ENCODE measurements at regions not wholly inside any gene's neighbourhood (a gene's known extent, or its start where the extent isn't known, plus 50 kb on each side); places are given as distances from the start of the nearest gene placed in this dataset.
A peak's percentile ranks its signal among the peaks of the same experiment; 100 is the strongest.
"Not testable (repeated sequence)": the region's sequence is repeated elsewhere in the genome, so short reads cannot be mapped to it uniquely, and the experiment has no call there.

DNA sequence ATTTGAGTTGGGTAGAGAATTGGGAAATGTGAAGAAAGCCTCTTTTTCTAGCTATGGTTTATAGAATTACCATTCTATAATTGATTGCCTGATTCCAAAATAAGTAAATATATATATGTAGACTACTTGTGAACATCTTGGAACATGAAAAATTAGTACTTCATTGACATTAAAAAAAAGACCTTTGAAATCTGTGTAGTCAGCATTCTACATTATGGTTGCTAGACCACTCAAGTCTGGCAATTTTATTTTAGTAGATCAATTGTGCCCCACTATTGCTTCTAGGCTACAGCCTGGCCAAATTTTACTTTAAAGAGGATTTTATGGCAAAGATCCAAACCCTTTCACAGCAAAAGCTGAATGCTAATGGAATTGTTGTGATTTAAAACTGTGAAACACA is 279.8 kb downstream of the IKZF2 start:
- DNase-seq (ENCODE audit: low read depth): no peak

DNA sequence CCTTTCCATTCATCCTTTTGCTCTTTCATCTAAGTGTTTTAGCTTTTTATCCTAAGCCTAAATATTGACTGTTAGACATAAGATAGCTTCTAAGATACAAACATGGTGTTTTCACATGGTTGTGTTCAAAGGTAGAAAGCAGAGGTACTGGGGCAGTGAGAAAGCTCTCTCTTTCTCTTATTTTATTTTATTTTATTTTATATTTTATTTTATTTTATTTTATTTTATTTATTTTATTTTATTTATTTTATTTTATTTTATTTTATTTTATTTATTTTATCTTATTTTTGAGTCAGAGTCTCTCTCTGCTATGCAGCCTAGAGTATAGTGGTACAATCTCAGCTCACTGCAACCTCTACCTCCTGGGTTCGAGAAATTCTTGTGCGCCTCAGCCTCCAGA is 287.2 kb downstream of the IKZF2 start:
- no peak for DNase-seq (ENCODE audit: low read depth)

DNA sequence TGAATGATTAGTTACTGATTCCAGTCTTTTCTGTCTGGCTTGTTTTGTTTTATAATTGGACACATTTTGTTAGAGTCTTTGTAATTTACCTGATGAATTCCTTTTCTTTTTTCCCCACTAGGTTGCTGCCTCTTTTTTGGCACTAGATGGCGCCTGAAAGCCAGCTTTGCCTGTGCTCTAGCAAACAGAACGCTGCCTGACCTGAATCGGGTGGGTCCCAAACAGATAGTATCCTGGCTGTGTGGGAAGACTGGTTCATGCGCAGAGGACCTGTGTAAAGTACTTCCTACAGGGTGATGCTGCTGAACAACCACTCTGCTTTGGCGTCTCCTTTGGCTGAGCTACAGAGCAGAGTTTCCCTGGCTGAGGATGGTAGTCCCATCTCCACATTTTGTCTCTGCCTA is 288.2 kb downstream of the IKZF2 start:
- DNase-seq (ENCODE audit: low read depth): no peak

DNA sequence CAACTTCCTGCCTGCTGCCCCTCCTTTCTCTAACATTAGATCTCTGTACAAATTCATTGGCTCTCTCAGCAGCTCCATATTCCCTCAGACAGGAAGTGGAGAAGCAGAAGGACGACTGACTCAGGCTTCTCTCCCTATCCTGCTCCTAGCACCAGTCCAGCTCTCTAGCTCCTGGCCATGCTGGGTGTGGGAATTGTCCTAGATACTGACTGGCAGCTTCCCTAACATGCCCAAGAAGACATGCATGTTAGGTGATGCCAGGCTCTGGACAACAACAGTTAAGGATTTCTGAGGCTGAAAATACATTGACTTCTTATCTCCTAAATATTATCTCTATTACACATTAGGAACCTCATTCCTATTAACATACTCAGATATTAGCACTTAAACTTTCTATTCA is 292.9 kb downstream of the IKZF2 start:
- no peak for DNase-seq (ENCODE audit: low read depth)

DNA sequence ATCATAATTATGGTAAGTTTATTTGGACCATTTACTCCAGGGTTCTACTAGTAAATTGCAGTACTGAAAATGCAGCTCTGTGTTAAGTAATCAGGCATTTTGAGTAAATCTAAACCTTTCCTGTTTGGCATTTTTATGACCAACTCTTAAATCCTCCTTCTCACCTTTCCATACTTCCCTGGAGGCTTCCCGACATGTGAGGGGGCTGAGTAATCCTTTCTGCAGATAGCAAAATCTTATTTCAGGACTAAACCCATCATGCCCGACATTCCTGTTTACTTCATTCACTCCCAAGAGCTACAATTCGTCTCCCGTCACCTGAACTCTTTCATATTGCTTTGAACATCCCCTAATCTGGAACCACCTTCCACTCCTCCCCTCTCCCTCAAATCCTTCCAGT is 296.6 kb downstream of the IKZF2 start:
- no peak for DNase-seq (ENCODE audit: low read depth)

DNA sequence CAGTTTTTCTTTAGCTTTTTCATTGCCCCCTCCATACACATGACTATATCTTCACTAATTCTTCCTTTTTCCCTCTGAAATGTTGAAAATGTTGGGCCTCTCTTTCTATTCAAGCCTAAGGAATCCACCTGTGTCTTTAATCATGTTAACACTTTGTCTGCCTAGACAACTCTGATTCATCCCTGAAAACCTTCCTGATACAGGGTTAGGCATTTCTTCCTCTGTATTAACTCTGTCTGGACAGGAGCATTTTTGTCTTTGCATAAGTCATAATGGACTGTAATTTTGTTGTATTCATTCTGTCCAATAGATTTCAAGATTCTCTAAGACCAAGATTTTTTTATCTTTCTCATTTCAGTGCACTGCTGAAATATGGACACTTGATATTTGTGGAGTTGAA is 297.3 kb downstream of the IKZF2 start:
- DNase-seq (ENCODE audit: low read depth): no peak

DNA sequence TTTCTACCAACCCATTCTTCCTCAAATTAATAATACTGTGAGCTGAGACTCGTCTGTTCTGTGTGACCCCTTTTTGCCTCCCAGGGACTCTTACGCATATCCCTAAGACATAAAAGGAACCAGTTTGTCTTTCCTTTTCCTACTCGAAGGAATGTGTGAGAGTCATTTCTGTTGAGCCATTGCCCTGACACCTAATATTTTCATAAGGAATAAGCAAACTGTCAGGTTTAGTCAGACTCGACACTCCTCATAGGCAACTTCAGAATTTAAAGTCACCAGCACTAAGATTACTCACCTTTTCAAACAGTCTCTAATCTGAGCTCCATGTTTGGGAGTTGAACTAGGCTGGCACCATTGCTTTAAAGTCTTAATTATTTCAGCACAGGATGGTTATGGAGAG is 305.5 kb downstream of the IKZF2 start:
- DNase-seq (ENCODE audit: low read depth): peak; percentile 36

DNA sequence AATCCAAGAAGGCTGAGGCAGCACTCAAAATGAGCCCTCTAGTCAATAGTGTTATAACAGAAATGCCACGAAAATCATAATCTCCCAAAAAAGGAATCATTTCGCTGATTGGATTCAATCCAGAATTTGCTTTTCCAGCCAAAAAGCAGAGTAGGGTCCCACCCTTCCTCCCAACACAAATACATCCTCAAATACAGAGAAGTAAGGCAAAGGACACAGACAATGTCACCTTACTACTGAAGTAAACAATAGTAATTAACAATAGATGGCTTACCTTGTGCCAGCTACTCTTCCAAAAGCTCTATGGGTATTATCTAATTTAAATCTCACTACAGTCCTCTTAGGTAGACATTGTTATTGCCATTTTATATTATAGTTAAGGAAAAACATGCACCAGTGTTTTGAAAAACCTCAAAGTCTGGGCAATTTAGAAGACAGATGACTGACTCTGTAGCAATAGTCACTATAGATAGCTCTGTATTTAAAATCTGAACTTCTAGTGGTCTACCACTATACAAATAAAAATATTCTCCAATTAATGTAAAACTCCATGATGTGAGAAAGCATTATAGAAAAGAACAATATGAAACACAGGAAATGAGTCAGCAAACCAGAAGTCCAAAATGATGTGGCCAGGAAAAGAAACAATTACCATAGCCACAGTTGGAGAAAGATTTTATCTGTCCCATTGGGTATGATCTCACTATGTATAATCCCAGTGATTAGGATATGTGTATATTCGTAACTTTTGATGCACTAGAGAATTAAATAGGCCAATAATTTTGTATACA is 305.0 kb upstream of the ERBB4 start:
- DNase-seq (ENCODE audit: low read depth): peak; percentile 63

DNA sequence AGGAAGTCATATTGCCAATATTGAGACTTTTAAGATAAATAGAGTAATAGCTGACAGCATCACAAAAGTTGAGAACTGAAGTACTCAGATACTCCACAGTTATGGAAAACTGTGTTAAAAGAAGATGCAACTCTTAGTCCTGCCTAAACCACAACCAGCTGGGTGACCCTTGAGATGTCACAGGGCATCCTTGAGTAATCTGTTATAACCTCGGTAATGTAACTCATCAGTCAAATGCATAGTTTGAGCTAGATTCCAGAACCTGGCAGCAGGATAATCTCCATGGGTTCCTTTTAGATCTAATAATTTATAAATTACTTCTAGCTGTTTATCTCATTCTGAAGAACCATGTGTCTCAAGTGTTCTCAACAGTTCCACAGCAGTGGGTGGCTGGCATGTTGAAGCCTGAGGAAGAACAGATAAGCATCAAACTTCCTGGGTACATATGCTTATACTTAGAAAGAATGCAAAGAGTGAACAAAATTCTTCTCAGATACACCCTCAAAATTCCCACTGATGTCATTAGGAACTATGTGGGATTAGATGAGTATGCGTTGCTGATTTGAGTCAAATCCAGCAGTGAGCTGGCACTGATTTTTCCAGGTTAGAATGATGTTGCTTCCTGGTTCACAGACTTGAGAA is 304.1 kb upstream of the ERBB4 start:
- DNase-seq (ENCODE audit: low read depth): peak; percentile 50

DNA sequence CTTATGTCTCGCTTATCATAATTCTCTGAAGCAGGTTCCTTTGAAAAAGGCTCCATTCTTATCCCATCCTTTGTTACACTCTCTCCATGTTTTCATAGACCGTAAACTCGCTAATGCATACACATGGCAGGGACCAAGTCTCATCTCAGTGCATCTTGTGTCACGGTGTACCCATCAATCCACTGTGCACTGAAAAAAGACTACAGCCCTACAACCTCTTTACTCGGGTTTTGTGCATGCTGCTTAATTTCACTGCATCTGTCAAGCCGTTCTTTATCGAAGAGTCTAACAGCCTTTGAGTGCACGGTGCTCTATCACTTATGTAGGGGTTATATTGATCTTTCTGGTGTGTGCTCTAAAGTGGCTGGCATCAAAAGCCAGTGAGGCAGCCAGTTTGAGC is 302.9 kb upstream of the ERBB4 start:
- DNase-seq (ENCODE audit: low read depth): no peak

DNA sequence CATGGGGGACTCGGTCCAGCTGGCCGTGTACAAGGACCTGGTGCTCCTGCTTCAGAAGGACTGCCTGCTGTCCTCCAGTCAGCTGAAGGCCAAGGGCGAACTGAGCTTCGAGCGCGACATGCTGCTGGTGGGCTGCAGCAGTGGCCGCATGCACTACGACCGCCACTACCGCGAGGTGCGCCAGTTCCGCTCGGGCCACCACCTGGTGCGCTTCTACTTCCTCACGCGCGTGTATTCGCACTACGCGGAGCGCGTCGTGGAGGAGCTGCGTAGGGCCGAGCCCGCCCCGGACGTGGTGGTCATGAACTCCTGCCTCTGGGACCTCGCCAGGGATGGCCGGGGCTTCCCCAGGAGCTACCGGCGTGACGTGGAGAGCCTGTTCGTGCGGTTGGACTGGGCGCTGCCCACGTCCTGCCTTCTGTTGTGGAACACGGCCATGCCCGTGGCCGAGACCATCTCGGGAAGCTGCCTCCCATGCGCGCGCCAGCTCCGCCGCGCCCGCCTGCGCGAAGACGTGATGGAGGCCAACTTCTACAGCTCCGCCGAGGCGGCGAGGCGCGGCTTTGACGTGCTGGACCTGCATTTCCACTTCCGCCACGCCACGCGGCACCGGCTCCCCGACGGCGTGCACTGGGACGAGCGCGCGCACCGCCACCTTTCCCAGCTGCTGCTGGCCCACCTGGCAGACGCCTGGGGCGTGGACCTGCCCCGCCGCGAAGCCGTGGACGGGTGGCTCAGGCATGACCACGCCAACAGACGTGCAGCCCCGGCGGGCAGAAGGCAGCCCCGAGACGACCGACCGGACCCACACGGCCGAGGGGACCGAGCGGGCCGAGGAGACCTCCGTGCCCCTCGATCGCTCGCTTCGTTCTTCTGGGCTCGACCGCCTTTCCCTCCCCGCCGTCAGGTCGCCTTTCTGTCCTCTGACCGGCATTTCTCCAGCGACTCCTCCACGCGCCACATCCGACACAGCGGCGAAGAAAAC is 293.9 kb upstream of the ERBB4 start:
- DNase-seq (ENCODE audit: low read depth): no peak

DNA sequence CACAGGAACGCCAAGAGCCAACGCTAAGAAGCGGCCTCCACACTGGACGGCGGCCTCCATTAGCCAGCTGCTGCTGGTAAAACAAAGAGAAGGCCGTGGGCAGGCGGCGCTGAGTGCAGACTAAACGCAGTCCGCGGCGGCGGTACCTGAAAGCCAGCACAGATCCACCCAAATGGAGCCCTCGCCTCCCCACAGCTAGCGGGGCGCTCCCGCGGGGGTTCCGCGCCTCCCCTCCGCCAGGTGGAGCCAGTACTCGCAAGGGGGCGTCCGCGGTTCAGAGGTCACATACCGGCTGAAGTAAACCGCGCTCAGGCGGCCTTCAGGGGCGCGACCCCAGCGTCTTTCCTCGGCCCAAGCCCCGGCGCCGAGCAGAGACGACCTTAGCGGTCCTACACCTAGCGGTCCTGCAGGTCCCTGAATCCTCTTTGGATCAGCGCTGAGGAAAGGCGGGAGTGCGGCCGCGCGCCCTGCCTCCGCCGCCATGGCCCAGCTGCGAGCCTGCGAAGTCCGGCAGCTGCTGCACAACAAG is 293.1 kb upstream of the ERBB4 start:
- DNase-seq (ENCODE audit: low read depth): no peak

DNA sequence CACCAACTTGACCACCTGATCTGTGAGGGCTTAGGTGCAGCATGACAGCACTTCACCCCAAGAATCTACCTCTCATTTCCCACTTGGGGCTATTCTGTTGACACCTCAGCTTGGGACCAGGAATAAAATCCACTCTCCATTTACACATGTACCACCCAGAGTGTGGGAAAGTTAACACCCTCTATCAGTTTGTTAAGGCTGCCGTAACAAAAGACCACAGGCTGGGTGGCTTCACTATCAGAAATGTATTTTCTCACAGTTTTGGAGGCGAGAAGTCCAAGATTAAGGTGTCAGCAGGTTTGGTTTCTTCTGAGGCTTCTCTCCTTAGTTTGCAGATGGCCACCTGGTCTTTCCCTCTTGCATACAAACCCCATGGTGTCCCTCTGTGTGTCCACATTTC is 277.7 kb upstream of the ERBB4 start:
- no peak for DNase-seq (ENCODE audit: low read depth)

DNA sequence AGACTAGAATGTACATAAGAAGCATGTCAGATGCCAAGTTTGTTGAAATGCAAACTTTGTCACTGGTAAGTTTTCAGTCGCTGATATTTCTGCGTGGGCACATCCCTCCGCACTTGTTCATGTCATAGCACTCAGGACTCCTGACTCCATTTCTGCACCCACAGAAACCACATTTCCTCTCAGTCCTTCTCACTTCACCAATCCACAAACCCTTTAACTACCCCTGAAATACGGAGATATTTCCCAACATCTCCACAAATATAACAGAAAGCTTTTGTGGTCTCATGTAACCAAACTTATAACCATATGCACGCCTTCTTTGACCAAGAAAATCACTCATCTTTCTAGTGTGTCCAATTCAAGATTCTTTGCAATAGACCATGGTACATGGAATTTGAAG is 276.9 kb upstream of the ERBB4 start:
- no peak for DNase-seq (ENCODE audit: low read depth)

DNA sequence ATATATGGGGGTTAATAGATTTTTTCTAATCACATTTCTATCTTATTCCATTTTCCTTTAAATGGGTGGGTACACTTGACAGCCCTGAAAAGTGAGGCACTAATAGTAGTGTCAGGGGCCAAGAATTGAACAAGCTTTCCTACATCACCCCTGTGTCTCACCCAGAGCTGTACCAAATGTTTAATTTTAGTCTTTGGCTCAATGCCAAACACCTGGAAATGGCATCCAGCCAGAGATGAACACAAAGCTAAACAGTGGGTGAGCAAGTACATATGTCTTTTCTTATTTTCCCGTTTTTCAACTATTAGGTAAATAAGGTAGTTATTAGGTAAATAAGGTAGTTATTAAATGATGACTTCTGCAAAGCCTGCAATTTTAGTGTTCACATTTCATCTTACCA is 276.3 kb upstream of the ERBB4 start:
- no peak for DNase-seq (ENCODE audit: low read depth)

DNA sequence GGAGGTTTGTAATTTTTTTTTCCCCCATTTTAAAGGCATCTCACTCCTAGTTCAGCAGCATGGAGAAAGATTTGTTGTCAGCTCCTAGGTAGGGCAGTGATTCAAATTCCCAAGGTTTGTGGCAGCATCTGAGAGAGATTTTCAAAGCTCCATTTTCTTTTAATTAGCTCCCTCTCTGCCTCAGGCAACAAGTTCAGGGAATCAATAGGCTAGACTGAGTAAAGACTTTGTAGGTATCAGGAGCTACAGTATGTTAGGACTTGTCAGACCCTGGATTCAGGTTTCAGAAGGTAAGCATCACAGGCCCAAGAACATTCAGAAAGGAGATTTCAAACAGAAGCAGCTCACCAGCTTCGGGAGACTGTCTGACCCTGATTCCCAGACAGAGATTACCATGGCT is 273.3 kb upstream of the ERBB4 start:
- DNase-seq (ENCODE audit: low read depth): no peak

DNA sequence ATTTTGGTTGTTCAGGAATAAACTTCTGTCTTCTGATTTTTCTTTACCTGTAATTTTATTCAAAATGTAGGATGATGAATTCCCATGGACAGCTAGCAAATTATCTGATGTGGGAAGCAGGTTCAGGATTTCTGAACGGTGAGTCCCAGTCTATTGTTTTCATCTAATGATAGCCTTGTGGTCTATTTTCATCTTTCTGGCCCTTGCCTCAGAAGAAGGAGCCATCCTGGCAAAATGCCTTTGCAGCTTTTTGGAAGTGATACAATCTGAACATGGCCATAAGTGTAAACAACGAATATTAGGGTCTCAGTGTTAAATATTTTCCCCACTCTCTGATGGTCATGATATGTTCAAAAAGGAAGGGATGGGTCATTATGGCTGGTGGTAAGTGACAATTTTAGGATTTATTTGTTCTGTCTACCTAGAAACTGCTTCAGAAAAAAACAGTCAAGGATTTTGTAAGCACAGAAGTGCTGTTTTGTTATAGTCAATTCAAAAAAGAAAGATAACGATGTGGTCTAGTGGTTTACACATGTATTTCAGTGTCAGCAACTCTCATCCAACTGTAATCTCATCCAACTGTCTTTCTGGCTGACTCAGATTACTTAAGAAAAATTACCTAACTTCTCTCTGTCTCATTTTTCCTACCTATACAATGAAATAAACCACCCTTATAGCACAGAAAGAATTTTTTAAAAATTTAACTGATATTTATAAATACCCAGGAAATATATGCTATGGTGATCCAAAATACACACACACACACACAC is 272.6 kb upstream of the ERBB4 start:
- peak; percentile 56 for DNase-seq (ENCODE audit: low read depth)

DNA sequence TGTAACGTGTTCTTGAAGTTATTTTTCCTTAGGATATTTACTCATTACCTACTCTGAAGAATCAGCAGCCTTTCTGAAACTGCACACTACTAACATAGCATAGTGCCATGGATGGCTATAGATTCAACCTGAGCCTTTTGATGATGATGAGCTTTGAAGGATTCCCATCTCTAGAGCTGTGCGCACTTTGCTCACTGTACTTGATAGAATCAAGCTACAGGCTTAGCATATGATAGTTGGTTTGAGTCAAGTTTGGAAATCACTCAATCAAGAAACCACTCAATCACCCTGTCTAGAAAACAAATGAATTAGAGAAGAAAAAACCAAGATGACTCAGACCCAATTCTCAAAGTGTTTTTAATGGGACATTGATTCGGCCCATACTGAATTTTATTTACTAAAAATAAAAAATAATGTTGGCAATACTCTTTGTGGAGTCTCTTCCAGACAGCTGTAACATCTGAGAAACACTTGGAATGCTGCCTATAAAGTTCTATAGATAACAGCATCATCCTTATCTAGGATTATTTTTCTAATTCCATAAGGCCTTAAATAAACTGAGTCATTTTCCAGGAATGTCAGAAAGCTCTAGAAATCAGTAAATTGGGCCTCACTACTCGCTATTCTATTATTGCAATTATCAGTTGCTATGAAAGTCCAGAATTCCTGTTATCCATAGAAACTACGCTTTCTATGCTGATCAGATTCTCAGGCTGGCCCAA is 259.0 kb upstream of the ERBB4 start:
- no peak for DNase-seq (ENCODE audit: low read depth)

DNA sequence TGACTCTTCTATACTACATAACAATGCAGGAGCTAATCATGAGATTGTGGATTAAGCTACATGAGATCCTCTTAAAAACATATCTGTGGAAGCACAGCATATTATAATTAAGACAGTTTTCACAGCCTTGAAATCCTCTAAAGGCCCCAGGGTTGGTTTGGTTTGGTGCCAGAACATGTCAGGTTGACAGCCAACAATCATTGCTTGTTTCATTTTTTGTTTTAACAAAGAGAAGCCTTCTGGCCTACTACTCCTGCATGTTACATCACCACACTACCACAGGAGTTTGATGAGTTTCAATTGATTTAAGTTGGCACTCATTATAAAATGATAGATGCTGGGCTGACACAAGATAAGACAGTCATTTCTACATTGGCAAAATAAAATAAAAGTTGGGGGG is 255.9 kb upstream of the ERBB4 start:
- no peak for DNase-seq (ENCODE audit: low read depth)

DNA sequence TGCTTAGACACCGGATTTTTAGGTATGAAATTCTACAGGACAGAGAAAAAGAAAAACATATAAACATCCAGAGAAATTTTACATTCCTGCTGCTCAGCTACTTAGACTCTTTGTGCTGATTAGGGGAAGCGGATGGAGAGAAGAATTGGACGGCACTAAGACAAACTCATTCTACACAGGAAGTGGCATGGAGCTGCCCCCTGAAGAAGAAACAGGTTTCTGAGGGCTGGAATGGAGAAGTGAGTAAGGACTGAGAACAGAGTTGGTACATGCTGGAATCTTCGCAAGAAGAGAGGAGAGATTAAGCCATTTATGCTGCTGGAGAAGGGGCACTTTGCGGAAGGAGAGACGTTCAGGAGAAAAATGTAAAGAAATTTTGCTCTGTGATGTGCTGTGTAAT is 253.0 kb upstream of the ERBB4 start:
- DNase-seq (ENCODE audit: low read depth): no peak

DNA sequence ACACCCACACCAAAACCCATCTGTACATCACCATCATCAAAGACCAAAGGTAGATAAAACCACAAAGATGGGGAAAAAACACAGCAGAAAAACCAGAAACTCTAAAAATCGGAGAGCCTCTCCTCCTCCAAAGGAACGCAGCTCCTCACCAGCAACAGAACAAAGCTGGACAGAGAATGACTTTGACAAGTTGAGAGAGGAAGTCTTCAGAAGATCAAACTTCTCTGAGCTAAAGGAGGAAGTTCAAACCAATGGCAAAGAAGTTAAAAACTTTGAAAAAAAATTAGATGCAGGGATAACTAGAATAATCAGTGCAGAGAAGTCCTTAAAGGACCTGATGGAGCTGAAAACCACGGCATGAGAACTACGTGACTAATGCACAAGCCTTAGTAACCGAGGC is 247.5 kb upstream of the ERBB4 start:
- not testable (repeated sequence) for DNase-seq (ENCODE audit: low read depth)
